Panc1 (cell line): ENCODE measurements at regions not wholly inside any gene's neighbourhood (a gene's known extent, or its start where the extent isn't known, plus 50 kb on each side); places are given as distances from the start of the nearest gene placed in this dataset.

ENCODE experiments used
- POLR2AphosphoS5 ChIP-seq: IDR thresholded peaks from 2 replicates; pipeline ENCODE4 v1.6.1; 2012; ENCODE audit warnings: mild to moderate bottlenecking, low read depth, low read length, moderate library complexity
- TF ChIP-seq, protein P1 (sequence below): fragments of 450-650 bp; IDR thresholded peaks from 2 replicates; pipeline ENCODE4 v1.5.1; 2017; ENCODE audit warnings: mild to moderate bottlenecking

DNA sequence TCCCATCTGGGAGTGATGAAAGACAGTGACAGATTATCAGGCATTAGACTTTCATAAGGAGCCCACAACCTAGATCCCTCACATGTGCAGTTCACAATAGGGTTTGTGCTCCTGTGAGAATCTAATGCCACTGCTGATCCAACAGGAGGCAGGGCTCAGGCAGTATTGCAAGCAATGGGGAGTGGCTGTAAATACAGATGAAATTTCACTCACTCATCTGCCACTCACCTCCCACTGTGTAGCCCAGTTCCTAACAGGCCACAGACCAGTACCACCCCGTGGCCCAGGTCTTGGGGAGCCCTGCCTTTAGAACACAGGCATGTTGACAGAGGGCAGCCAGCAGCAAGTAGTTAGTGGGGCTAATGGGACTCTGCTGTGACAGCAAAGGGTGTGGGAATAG lies 137.3 kb upstream of the NANOS1 start:
- TF ChIP-seq, protein P1, sequence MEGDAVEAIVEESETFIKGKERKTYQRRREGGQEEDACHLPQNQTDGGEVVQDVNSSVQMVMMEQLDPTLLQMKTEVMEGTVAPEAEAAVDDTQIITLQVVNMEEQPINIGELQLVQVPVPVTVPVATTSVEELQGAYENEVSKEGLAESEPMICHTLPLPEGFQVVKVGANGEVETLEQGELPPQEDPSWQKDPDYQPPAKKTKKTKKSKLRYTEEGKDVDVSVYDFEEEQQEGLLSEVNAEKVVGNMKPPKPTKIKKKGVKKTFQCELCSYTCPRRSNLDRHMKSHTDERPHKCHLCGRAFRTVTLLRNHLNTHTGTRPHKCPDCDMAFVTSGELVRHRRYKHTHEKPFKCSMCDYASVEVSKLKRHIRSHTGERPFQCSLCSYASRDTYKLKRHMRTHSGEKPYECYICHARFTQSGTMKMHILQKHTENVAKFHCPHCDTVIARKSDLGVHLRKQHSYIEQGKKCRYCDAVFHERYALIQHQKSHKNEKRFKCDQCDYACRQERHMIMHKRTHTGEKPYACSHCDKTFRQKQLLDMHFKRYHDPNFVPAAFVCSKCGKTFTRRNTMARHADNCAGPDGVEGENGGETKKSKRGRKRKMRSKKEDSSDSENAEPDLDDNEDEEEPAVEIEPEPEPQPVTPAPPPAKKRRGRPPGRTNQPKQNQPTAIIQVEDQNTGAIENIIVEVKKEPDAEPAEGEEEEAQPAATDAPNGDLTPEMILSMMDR, result no peak
- no peak for TF ChIP-seq POLR2AphosphoS5
